ENCODE measurements at regions not wholly inside any gene's neighbourhood (a gene's known extent, or its start where the extent isn't known, plus 50 kb on each side); places are given as distances from the start of the nearest gene placed in this dataset.

GRCh38 chr22:27278946-27279345 lies 522.6 kb downstream of the MN1 start:
- TF ChIP-seq CTCF (conservative IDR thresholded peaks at IDR 0.05; ENCODE audit: low read depth, low read length) (no peak), EZH2 (IDR thresholded peaks at IDR 0.05; ENCODE audit: borderline replicate concordance, low read depth, low read length, poor library complexity, severe bottlenecking) (no peak)

All from A673 (cell line).